COLO668 (cell line): ENCODE measurements at regions not wholly inside any gene's neighbourhood (a gene's known extent, or its start where the extent isn't known, plus 50 kb on each side); places are given as distances from the start of the nearest gene placed in this dataset.

Experiments used
- DNase-seq: peaks from one replicate; lab custom pipeline; 2025; ENCODE audit not compliant: unreplicated experiment; lab: John Stamatoyannopoulos, UW

GRCh38 chr5:6026766-6027406 lies 351.5 kb downstream of the MED10 start:
- DNase-seq, result no peak

GRCh38 chr5:6019612-6020011 lies 358.7 kb downstream of the MED10 start:
- DNase-seq, result no peak

DNA sequence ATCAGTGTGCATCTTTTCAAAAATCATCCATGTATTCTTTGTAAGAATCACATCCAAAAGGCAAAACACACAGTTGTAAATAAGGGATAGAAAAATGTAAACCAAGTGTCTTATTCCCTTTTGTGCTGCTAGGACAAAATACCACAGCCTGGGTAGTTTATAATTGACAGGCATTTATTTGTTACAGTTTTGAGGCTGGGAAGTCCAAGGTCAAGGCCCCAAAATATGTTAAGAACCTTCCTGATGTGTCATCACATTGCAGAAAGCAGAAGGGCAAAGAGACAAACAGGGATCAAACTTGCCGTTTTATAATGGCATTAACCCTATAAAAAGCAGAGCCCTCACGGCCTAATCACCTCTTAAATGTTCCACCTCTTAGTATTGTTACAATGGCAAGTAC lies 364.8 kb downstream of the MED10 start:
- DNase-seq, result no peak

DNA sequence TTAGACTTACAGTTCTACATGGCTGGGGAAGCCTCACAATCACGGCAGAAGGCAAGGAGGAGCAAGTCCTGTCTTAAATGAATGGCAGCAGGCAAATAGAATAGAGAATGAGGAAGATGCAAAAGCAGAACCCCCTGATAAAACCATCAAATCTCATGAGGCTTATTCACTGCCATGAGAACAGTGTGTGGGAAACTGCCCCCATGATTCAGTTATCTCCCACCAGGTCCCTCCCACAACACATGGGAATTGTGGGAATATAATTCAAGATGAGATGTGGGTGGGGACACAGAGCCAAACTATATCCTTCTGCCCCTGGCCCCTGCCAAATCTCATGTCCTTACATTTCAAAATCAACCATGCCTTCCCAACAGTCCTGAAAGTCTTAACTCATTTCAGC lies 367.1 kb downstream of the MED10 start:
- DNase-seq, result no peak

- DNase-seq, result no peak
These were observed 371.5 kb downstream of the MED10 start for GRCh38 chr5:6006838-6007314.

GRCh38 chr5:6003040-6003825 lies 375.1 kb downstream of the MED10 start:
- no peak for DNase-seq

GRCh38 chr5:6000867-6001266 lies 377.5 kb downstream of the MED10 start:
- no peak for DNase-seq

DNA sequence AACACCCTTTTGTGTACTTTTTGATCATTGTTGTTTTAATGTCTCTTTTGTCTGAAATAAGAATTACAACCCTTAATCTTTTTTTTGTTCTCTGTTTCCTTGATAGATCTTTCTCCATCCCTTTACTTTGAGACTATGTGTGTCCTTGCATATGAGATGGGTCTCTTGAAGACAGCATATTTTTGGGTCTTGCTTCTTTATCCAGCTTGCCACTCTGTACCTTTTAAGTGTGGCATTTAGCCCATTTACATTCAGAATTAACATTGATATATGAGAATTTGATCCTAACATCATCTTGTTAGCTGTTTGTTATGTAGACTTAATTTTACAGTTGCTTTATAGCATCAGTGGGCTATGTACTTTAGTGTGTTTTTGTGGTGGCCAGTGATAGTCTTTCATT lies 382.5 kb downstream of the MED10 start:
- no peak for DNase-seq

- no peak for DNase-seq
These were observed 391.7 kb downstream of the MED10 start for GRCh38 chr5:5986492-5987178.

- no peak for DNase-seq
These were observed 393.0 kb downstream of the MED10 start for GRCh38 chr5:5985332-5985731.

GRCh38 chr5:5983261-5983980 lies 394.9 kb downstream of the MED10 start:
- DNase-seq, result no peak

- DNase-seq, result no peak
These were observed 396.8 kb downstream of the MED10 start for GRCh38 chr5:5981562-5981961.

- DNase-seq, result no peak
These were observed 397.8 kb downstream of the MED10 start for GRCh38 chr5:5980538-5980895.

DNA sequence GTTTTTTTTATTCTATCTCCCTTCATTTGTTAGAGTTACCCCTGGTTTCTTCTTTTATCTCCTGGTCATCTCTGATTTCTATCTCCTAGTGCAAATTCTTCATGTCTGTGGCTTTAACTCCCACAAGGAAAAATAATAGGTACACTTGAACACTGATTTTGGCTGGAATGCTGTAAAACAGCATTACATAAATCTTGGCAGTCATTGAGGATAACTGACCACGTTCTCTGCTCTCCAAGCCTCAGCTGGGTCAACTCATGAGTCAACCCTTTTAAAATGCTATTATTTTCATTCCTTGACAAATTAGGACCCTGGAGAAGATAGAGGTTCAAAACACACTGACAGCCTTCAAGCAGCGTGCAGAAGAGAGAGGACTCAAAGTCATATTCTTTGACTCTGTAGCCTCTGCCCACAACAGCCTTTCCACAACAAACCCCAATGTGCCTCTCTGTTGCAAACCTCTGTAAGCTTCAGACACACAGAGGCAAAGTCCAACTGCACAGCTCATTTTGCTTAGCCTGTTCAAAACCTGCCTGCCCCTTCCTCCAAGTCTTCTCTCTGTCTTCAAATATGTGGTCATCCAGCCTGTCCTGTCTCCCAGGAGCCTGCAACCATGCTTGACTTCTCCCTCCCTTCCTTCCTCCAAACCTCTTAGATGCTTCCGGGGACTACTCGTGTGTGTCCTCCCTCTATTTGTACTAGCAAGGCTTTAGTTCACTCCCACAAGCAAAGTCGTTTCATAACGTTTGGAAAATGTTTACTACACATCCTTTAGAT lies 398.4 kb downstream of the MED10 start:
- DNase-seq, result no peak

DNA sequence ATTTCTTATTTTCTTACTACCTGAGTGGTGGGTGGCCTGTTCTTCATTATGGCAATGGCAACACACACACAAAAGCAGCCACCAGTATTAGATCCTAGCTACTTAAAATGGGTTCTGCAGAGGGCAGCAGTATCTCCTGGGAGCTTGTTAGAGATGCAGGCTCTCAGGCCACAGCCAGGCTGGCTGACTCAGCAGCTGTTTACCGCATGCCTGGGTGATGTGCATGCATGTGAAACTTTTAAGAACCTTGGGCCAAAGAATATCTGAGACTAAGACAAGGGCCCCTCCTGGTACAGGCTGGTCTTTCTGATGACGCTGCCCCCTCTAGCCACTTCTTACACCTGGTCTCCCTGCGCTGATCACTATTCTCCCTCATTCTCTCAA lies 399.0 kb downstream of the MED10 start:
- DNase-seq, result no peak

DNA sequence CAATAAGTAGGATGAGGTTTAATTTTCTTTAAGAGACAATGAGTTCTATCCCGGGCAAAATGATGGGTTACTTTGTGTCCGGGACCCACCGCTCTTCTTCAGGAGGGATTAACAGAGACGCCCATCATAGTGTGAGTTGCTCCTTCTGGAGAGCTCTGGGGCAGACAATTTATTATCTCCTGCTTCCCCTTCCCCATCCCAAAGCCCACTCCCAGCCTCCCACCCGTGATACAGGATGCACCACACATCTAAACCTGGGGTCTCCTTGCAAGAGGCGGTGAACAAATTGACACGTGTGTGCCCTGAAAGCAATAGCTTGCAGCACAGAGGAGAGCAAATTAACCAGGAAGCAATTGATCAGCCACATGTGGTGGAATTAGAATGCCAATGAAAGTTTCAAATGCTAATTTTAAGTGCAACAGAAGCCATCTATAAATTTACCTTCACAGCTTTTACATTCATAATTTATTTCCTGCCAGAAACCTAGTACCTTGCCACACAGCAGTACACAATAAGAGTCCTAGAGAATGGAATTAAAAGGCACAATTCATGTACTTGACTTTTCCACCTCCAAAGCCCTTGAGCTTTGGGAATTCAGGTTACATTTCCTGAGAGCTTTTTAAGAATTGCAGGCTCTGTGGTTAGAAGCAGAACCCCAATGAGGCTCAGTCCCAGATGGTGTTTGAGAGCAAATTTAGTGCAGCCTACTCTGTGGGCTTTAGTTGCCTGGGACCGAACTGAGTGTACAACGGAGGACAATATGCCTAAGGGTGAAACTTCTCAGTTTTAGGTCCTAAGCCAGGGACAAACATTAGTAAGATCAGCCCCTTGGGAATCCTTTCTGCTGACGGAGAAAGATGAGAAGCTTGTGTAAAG lies 399.6 kb downstream of the MED10 start:
- DNase-seq, result no peak

- DNase-seq, result no peak
These were observed 407.1 kb downstream of the MED10 start for GRCh38 chr5:5971203-5971602.

- no peak for DNase-seq
These were observed 408.3 kb downstream of the MED10 start for GRCh38 chr5:5969942-5970483.

DNA sequence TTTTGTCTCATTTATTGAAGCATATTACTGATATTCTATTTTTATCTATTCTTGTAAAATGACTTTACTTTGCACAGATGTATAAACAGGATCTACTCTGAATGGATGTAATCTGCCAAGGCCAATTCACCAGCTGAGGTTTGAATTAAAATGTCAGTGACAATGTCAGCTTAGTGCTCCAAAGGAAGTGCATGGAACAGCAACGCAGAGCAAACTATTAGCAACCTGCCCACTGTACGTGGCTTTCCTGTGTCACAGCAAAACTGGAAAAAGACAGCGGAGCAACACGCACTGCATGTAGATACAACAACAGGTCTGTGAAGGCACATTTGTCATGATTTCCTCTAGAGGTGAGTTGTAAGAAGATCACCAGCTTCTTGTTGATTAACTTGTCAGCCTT lies 409.4 kb downstream of the MED10 start:
- DNase-seq, result no peak

GRCh38 chr5:5967944-5968343 lies 410.4 kb downstream of the MED10 start:
- no peak for DNase-seq
